Ishikawa (cell line): ENCODE measurements at regions not wholly inside any gene's neighbourhood (a gene's known extent, or its start where the extent isn't known, plus 50 kb on each side); places are given as distances from the start of the nearest gene placed in this dataset.

Experiments used
- CEBPB ChIP-seq: IDR thresholded peaks from 2 replicates; pipeline ENCODE4 v1.6.1; 2012
- CREB1 ChIP-seq: IDR thresholded peaks from 2 replicates; pipeline ENCODE4 v1.6.1; 2012; ENCODE audit warnings: low read depth
- EGR1 ChIP-seq: IDR thresholded peaks from 2 replicates; pipeline ENCODE4 v1.6.1; 2012
- EP300 ChIP-seq: IDR thresholded peaks from 2 replicates; pipeline ENCODE4 v1.6.1; 2012; ENCODE audit warnings: borderline replicate concordance
- FOXM1 ChIP-seq: IDR thresholded peaks from 2 replicates; pipeline ENCODE4 v1.6.1; 2012; ENCODE audit warnings: low read depth, borderline replicate concordance
- NFIC ChIP-seq: IDR thresholded peaks from 2 replicates; pipeline ENCODE4 v1.6.1; 2012
- RAD21 ChIP-seq: IDR thresholded peaks from 2 replicates; pipeline ENCODE4 v1.6.1; 2012; ENCODE audit warnings: low read depth
- TAF1 ChIP-seq: IDR thresholded peaks from 2 replicates; pipeline ENCODE4 v1.6.1; 2012; ENCODE audit warnings: low read depth, mild to moderate bottlenecking
- TCF12 ChIP-seq: IDR thresholded peaks from 2 replicates; pipeline ENCODE4 v1.6.1; 2012; ENCODE audit warnings: low read depth
- TEAD4 ChIP-seq: IDR thresholded peaks from 2 replicates; pipeline ENCODE4 v1.6.1; 2012
- USF1 ChIP-seq: IDR thresholded peaks from 2 replicates; pipeline ENCODE4 v1.6.1; 2012
- YY1 ChIP-seq: IDR thresholded peaks from 2 replicates; pipeline ENCODE4 v1.6.1; 2012; ENCODE audit warnings: low read depth
- ZBTB7A ChIP-seq: IDR thresholded peaks from 2 replicates; pipeline ENCODE4 v1.6.1; 2012; ENCODE audit warnings: low read depth
- TF ChIP-seq, protein P1 (sequence below): IDR thresholded peaks from 2 replicates; pipeline ENCODE4 v1.6.1; 2012
- TF ChIP-seq, protein P2 (sequence below): IDR thresholded peaks from 2 replicates; pipeline ENCODE4 v1.6.1; 2012; ENCODE audit warnings: low read depth, mild to moderate bottlenecking

DNA sequence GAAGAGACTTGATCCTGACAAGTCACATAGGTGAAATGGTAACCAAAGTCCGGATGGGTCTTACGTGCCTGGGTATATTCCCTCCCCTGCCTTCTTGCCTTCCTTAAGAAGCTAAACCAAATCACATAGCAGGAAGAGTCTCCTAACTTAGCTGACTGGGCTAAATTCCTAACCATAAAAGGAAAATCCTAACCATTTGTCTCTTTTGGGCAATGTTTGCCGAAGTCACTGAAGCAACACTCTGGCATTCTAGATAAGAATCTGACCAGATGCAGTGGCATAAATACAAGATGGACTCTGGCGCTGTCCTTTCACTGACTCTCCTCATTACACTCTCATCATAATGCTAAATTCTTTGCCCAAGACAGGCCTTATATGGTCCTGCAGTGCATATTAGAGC is 625.5 kb upstream of the RORB start:
- TF ChIP-seq, protein P1, sequence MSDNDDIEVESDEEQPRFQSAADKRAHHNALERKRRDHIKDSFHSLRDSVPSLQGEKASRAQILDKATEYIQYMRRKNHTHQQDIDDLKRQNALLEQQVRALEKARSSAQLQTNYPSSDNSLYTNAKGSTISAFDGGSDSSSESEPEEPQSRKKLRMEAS: no peak
- no peak for TF ChIP-seq ZBTB7A
- no peak for TF ChIP-seq EGR1
- TF ChIP-seq EP300: no peak
- no peak for TF ChIP-seq USF1
- TF ChIP-seq CEBPB: no peak
- TF ChIP-seq RAD21: no peak
- no peak for TF ChIP-seq TCF12
- TF ChIP-seq TEAD4: no peak
- TF ChIP-seq FOXM1: no peak
- no peak for TF ChIP-seq NFIC
- TF ChIP-seq, protein P2, sequence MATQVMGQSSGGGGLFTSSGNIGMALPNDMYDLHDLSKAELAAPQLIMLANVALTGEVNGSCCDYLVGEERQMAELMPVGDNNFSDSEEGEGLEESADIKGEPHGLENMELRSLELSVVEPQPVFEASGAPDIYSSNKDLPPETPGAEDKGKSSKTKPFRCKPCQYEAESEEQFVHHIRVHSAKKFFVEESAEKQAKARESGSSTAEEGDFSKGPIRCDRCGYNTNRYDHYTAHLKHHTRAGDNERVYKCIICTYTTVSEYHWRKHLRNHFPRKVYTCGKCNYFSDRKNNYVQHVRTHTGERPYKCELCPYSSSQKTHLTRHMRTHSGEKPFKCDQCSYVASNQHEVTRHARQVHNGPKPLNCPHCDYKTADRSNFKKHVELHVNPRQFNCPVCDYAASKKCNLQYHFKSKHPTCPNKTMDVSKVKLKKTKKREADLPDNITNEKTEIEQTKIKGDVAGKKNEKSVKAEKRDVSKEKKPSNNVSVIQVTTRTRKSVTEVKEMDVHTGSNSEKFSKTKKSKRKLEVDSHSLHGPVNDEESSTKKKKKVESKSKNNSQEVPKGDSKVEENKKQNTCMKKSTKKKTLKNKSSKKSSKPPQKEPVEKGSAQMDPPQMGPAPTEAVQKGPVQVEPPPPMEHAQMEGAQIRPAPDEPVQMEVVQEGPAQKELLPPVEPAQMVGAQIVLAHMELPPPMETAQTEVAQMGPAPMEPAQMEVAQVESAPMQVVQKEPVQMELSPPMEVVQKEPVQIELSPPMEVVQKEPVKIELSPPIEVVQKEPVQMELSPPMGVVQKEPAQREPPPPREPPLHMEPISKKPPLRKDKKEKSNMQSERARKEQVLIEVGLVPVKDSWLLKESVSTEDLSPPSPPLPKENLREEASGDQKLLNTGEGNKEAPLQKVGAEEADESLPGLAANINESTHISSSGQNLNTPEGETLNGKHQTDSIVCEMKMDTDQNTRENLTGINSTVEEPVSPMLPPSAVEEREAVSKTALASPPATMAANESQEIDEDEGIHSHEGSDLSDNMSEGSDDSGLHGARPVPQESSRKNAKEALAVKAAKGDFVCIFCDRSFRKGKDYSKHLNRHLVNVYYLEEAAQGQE: no peak

GRCh38 chr9:73872701-73873100 is 624.4 kb upstream of the RORB start:
- TF ChIP-seq EGR1: no peak
- no peak for TF ChIP-seq ZBTB7A
- no peak for TF ChIP-seq TCF12
- no peak for TF ChIP-seq RAD21
- TF ChIP-seq EP300: no peak
- no peak for TF ChIP-seq CEBPB
- no peak for TF ChIP-seq YY1
- TF ChIP-seq TAF1: no peak
- TF ChIP-seq, protein P2: no peak
- TF ChIP-seq, protein P1: no peak
- no peak for TF ChIP-seq TEAD4
- TF ChIP-seq USF1: no peak

- TF ChIP-seq EP300: no peak
- TF ChIP-seq TCF12: no peak
- TF ChIP-seq TAF1: no peak
- no peak for TF ChIP-seq EGR1
- TF ChIP-seq, protein P1: no peak
- no peak for TF ChIP-seq USF1
- TF ChIP-seq, protein P2: no peak
- no peak for TF ChIP-seq CEBPB
- no peak for TF ChIP-seq TEAD4
- no peak for TF ChIP-seq YY1
- no peak for TF ChIP-seq ZBTB7A
- no peak for TF ChIP-seq RAD21
- TF ChIP-seq NFIC: no peak
- no peak for TF ChIP-seq FOXM1
- no peak for TF ChIP-seq CREB1
Observed at GRCh38 chr9:73880101-73880500, 617.0 kb upstream of the RORB start.

- TF ChIP-seq TEAD4 (no peak), USF1 (no peak), ZBTB7A (no peak), CREB1 (no peak), TAF1 (no peak), TCF12 (no peak), RAD21 (no peak), FOXM1 (no peak), EGR1 (no peak), NFIC (no peak), YY1 (no peak), EP300 (no peak), CEBPB (no peak)
- TF ChIP-seq, protein P2: no peak
- TF ChIP-seq, protein P1: no peak
Observed at GRCh38 chr9:73889023-73889422, 608.1 kb upstream of the RORB start.
